OCI-LY7 (cell line): ENCODE measurements at regions not wholly inside any gene's neighbourhood (a gene's known extent, or its start where the extent isn't known, plus 50 kb on each side); places are given as distances from the start of the nearest gene placed in this dataset.

Experiments
- BruUV-seq: library from RNA; stranded (reverse); fragments of 400-500 nt; replicated peaks from 2 replicates; lab custom pipeline; 2021; lab: Mats Ljungman, UMichigan
- CTCF ChIA-PET: fragments of 300-600 bp; sonication (Branson Sonifier 250); formaldehyde crosslinking; loops from one replicate; lab custom pipeline; 2022; ENCODE audit warnings: antibody characterized with exemption; ENCODE audit not compliant: unreplicated experiment; lab: Charles Lee
- POLR2A ChIA-PET: fragments of 300-600 bp; sonication (Branson Sonifier 250); formaldehyde crosslinking; loops from one replicate; lab custom pipeline; 2022; ENCODE audit warnings: antibody characterized with exemption; lab: Charles Lee
- DNase-seq: peaks from one replicate; pipeline ENCODE4 v3.0.0-alpha.2; 2015; ENCODE audit warnings: low spot score
- H2AFZ ChIP-seq: fragments of 200-600 bp; sonication (generic), shearing (Covaris generic); 2 replicates; pipeline ENCODE4 v1.6.1; 2014; ENCODE audit warnings: mild to moderate bottlenecking, antibody characterized with exemption, low read length, moderate library complexity
- H3K27ac ChIP-seq: fragments of 200-600 bp; sonication (generic); 2 replicates; pipeline ENCODE4 v1.5.1; 2014; ENCODE audit warnings: mixed run types, low read depth, mild to moderate bottlenecking, moderate library complexity, low read length, inconsistent platforms; ENCODE audit not compliant: poor library complexity, severe bottlenecking
- H3K36me3 ChIP-seq: fragments of 200-600 bp; sonication (generic); 2 replicates; pipeline ENCODE4 v1.6.1; 2014; ENCODE audit warnings: mild to moderate bottlenecking, antibody characterized with exemption, low read length, moderate library complexity, mixed read lengths; ENCODE audit not compliant: insufficient read depth
- H3K4me1 ChIP-seq: fragments of 200-600 bp; sonication (generic); 2 replicates; pipeline ENCODE4 v1.5.1; 2014; ENCODE audit warnings: mild to moderate bottlenecking, low read length; ENCODE audit not compliant: insufficient read depth, poor library complexity, severe bottlenecking
- H3K4me2 ChIP-seq: fragments of 200-600 bp; sonication (generic); 2 replicates; pipeline ENCODE4 v1.6.1; 2014; ENCODE audit warnings: mild to moderate bottlenecking, low read length
- H3K4me3 ChIP-seq: fragments of 200-600 bp; sonication (generic); 2 replicates; pipeline ENCODE4 v1.5.1; 2014; ENCODE audit warnings: mild to moderate bottlenecking, low read depth, low read length; ENCODE audit not compliant: poor library complexity, severe bottlenecking
- H3K79me2 ChIP-seq: fragments of 200-600 bp; sonication (generic); 2 replicates; pipeline ENCODE4 v1.6.1; 2016; ENCODE audit warnings: low read depth, mild to moderate bottlenecking, low read length, moderate library complexity, mixed read lengths; ENCODE audit not compliant: insufficient read depth
- H3K9me2 ChIP-seq: fragments of 200-600 bp; sonication (generic); 2 replicates; pipeline ENCODE4 v1.6.1; 2016; ENCODE audit warnings: mild to moderate bottlenecking, low read length, mixed read lengths; ENCODE audit not compliant: insufficient read depth
- H3K9me3 ChIP-seq: fragments of 200-600 bp; sonication (generic); 2 replicates; pipeline ENCODE4 v1.6.1; 2014; ENCODE audit warnings: mild to moderate bottlenecking, mixed run types, low read length, mixed read lengths
- H4K20me1 ChIP-seq: fragments of 200-600 bp; sonication (generic); 2 replicates; pipeline ENCODE4 v1.6.1; 2014; ENCODE audit warnings: mild to moderate bottlenecking, antibody characterized with exemption, low read length, moderate library complexity, mixed read lengths; ENCODE audit not compliant: insufficient read depth
- EZH2phosphoT487 ChIP-seq: fragments of 200-600 bp; sonication (generic); IDR thresholded peaks from 2 replicates; pipeline ENCODE4 v1.6.1; 2018; ENCODE audit warnings: low read depth, borderline replicate concordance, mild to moderate bottlenecking, mixed run types, antibody characterized with exemption, low read length, moderate library complexity, mixed read lengths
- intact Hi-C: fragments of 100-400 bp; cut with micrococcal nuclease; formaldehyde crosslinking; loops from one replicate; pipeline ENCODE4 v1.10.0; 2022; ENCODE audit not compliant: unreplicated experiment
- TF ChIP-seq, protein P1 (sequence below): fragments of 200-600 bp; sonication (generic); conservative IDR thresholded peaks from 2 replicates; pipeline ENCODE4 v1.5.1; 2014; ENCODE audit warnings: mild to moderate bottlenecking, antibody characterized with exemption, low read length, moderate library complexity, mixed read lengths

DNA sequence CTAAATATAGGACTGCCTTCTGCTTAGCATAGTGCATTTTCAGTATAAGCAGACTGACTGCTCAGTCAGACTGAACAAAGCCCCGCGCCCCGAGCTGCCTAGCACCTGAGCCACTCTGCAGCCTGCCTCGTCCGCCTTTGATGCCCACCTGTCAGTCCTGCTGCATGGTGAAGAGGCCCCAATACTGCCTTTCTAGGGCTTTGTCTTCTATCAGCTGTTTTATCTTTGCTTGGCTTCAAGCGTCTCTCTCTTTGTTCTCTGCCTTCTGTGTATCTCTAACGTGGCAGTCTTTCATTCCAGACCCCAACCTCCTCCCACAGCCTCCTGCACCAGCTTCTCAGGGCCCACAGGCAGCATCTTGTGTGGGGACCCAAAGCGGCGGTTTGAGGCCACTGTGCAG, 1001.0 kb downstream of the VRK1 start:
- Histone ChIP-seq H3K9me2 (no peaks in the 10 kb centered on the region), H4K20me1 (no peaks in the 10 kb centered on the region), H3K4me1 (no peaks in the 10 kb centered on the region), H3K4me3 (no peak overlapping the region), H3K9me3 (no peaks in the 10 kb centered on the region), H2AFZ (no peak overlapping the region), H3K27ac (no peak overlapping the region), H3K79me2 (no peaks in the 10 kb centered on the region), H3K4me2 (no peak overlapping the region), H3K36me3 (no peaks in the 10 kb centered on the region)
- POLR2A ChIA-PET = no interaction called here
- TF ChIP-seq EZH2phosphoT487 = no peak
- TF ChIP-seq, protein P1, sequence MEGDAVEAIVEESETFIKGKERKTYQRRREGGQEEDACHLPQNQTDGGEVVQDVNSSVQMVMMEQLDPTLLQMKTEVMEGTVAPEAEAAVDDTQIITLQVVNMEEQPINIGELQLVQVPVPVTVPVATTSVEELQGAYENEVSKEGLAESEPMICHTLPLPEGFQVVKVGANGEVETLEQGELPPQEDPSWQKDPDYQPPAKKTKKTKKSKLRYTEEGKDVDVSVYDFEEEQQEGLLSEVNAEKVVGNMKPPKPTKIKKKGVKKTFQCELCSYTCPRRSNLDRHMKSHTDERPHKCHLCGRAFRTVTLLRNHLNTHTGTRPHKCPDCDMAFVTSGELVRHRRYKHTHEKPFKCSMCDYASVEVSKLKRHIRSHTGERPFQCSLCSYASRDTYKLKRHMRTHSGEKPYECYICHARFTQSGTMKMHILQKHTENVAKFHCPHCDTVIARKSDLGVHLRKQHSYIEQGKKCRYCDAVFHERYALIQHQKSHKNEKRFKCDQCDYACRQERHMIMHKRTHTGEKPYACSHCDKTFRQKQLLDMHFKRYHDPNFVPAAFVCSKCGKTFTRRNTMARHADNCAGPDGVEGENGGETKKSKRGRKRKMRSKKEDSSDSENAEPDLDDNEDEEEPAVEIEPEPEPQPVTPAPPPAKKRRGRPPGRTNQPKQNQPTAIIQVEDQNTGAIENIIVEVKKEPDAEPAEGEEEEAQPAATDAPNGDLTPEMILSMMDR = no peak
- BruUV-seq = no TSS peak
- DNase-seq = no peak
- CTCF ChIA-PET = no interaction called here
- intact Hi-C loops = no loop called here

DNA sequence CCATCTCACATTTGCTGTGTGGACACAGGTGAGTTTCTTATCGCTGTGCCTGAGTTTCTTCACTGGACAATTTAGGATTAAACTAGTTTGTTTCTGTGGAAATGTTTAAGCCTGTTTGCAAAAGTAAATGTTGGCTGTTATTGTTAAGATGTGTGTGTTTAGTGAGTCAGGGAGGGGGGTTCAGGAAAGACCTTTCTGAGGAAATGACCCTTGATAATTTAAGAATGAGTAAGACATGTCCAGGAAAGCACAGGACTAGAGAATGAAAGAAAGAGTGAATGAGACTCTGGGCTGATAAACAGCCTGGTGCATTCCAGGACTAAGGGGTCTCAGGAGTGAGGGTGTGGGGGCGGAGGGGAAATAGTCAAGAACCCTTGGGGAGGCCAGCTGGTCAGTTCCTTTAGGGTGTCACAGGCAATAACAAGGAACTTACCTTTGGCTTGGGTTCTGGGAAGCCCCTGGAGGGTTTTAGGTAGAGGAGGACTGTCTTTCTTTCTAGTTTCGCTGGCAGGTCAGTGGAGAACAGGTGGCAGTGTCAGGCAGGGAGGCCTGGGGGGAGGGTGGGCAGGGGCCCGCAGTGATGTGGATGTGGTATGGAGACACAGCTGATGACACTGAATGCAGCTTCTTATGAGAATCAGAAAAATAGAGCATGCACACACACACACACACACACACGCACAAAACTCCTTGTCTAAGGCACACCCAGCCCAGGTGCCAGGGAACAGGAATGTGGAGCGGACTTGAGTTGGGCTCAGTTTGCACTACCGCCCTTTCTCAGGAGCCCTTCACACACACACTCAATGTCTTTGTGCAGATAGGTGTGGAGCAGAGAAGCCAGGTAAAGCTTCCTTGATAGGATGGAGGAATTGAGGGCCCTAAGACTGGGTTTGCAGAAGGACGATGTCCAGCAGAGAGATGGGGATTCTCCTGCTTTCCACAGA, 1005.5 kb downstream of the VRK1 start:
- Histone ChIP-seq H3K9me2 (no peaks in the 10 kb centered on the region), H3K4me1 (no peaks in the 10 kb centered on the region), H3K4me3 (no peak overlapping the region), H2AFZ (no peak overlapping the region), H4K20me1 (no peaks in the 10 kb centered on the region), H3K36me3 (no peaks in the 10 kb centered on the region), H3K79me2 (no peaks in the 10 kb centered on the region), H3K9me3 (no peaks in the 10 kb centered on the region), H3K4me2 (no peak overlapping the region), H3K27ac (no peak overlapping the region)
- DNase-seq = no peak
- intact Hi-C loops = no loop called here
- ChIA-PET POLR2A (no interaction called here), CTCF (no interaction called here)
- TF ChIP-seq, protein P1 = no peak
- no peak for TF ChIP-seq EZH2phosphoT487
- BruUV-seq = no TSS peak

DNA sequence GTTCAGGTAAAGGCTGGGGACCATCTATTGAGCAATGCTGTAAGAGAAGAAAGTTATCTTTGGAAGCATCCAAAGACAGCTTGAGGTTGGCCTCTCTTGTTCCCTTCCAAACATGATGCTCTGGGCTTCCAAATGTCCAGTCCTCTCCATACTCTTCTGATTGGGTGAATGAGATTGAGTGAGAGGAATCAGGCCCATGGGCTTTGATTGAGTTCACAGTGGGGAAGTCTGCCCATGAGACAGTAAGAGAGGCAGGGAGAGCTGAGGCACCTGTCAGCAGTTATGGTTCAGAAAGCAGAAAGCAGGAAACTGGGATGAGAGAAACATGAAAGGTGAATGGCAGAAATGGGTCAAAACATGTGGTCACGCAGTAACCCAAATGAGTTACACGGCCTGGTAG, 1006.9 kb downstream of the VRK1 start:
- Histone ChIP-seq H3K36me3 (no peaks in the 10 kb centered on the region), H3K79me2 (no peaks in the 10 kb centered on the region), H3K4me1 (no peaks in the 10 kb centered on the region), H3K27ac (no peak overlapping the region), H3K9me3 (no peaks in the 10 kb centered on the region), H3K4me2 (no peak overlapping the region), H3K4me3 (no peak overlapping the region), H4K20me1 (no peaks in the 10 kb centered on the region), H2AFZ (no peak overlapping the region), H3K9me2 (no peaks in the 10 kb centered on the region)
- TF ChIP-seq, protein P1 = no peak
- no peak for TF ChIP-seq EZH2phosphoT487
- CTCF ChIA-PET = no interaction called here
- POLR2A ChIA-PET = no interaction called here
- BruUV-seq = no TSS peak
- intact Hi-C loops = no loop called here
- no peak for DNase-seq
